ENCODE measurements at regions not wholly inside any gene's neighbourhood (a gene's known extent, or its start where the extent isn't known, plus 50 kb on each side); places are given as distances from the start of the nearest gene placed in this dataset.
A peak's percentile ranks its signal among the peaks of the same experiment; 100 is the strongest.

DNA sequence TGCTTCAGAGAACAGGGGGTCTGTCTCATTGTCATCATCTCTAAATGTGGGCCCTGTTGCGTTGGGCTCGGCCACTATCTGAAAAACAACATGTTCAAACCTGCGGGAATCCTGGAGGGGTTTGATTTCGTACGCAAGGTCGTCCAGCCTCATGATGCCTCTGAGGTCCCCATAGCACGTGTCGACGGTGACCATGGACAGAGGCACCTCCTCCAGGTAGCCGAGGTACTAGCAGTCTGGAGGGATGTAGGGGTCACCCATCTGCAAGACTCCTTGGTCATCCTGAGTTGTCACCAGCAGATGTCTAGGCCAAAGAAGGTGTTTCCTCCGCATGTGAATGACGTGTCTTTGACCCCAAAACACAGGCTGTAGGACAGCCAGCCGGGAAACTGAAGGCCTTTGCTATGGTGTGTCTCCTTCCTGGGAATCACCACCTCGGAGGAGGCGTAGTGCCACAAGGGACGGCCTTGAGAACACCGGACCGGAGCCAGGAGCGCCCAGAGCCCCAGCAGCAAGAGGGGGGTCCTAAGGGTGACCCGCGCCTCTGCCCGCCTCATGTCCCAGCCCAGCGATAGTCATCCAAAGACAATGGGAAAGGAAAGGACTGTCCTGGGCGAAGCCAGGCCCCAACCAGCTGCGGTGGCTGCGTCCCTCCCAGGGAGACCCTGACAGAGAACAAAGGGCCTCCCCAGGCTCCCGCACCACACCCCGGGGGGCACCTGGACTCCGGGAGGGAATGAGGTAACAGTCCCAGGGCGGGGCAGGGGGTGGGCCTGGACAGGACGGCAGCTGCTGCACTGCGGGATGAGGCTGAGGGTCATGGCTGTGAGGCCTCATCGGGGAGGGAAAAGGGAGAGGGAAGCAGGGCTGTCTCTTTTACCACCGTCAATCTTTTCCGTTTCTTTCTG lies 445.5 kb downstream of the TMEM121 start:
- H3K36me3 Mint-ChIP-seq (ENCODE audit: low read depth), result no peaks in the 10 kb centered on the region
- TF ChIP-seq, protein P1, sequence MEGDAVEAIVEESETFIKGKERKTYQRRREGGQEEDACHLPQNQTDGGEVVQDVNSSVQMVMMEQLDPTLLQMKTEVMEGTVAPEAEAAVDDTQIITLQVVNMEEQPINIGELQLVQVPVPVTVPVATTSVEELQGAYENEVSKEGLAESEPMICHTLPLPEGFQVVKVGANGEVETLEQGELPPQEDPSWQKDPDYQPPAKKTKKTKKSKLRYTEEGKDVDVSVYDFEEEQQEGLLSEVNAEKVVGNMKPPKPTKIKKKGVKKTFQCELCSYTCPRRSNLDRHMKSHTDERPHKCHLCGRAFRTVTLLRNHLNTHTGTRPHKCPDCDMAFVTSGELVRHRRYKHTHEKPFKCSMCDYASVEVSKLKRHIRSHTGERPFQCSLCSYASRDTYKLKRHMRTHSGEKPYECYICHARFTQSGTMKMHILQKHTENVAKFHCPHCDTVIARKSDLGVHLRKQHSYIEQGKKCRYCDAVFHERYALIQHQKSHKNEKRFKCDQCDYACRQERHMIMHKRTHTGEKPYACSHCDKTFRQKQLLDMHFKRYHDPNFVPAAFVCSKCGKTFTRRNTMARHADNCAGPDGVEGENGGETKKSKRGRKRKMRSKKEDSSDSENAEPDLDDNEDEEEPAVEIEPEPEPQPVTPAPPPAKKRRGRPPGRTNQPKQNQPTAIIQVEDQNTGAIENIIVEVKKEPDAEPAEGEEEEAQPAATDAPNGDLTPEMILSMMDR (IDR thresholded peaks at IDR 0.05), result no peak
- peaks cover 4% of the 10 kb centered on the region for H3K27me3 Mint-ChIP-seq
- no peak for DNase-seq
- intact Hi-C loops (cut with micrococcal nuclease), result no loop called here
- no peak overlapping the region for H3K27ac Mint-ChIP-seq
- no peak for ATAC-seq
- ChIA-PET CTCF (no interaction called here), POLR2A (no interaction called here)
- H3K4me1 Mint-ChIP-seq (ENCODE audit: low read depth), result peaks cover 15% of the 10 kb centered on the region
- H3K9me3 Mint-ChIP-seq, result no peaks in the 10 kb centered on the region
- no peak overlapping the region for H3K4me3 Mint-ChIP-seq

- DNase-seq (peak; percentile 95), ATAC-seq (peak; percentile 99)
- Mint-ChIP-seq H3K4me3 (no peak overlapping the region), H3K36me3 (ENCODE audit: low read depth) (no peaks in the 10 kb centered on the region), H3K4me1 (ENCODE audit: low read depth) (peaks cover 7% of the 10 kb centered on the region), H3K27me3 (peaks cover 4% of the 10 kb centered on the region), H3K9me3 (no peaks in the 10 kb centered on the region), H3K27ac (no peak overlapping the region)
- TF ChIP-seq, protein P1 (IDR thresholded peaks at IDR 0.05), result peak; percentile 88
- CTCF ChIA-PET, result interaction anchor here (0.8 to 4.2 kb wide), 14 partner anchors 9 to 70 kb away, joined by 3 to 27 read pairs (median 6); no protein-coding TSS in a partner anchor
- intact Hi-C loops (cut with micrococcal nuclease), result no loop called here
- POLR2A ChIA-PET, result interaction anchor here (1.0 to 1.3 kb wide), 2 partner anchors 25 to 30 kb away, joined by 3 to 4 read pairs; no protein-coding TSS in a partner anchor
Observed at GRCh38 chr14:105974902-105975301, 448.5 kb downstream of the TMEM121 start.

- DNase-seq, result no peak
- peaks cover 4% of the 10 kb centered on the region for H3K36me3 Mint-ChIP-seq (ENCODE audit: low read depth)
- CTCF ChIA-PET, result interaction anchor here (1.0 to 2.4 kb wide), 4 partner anchors 20 to 67 kb away, joined by 5 to 8 read pairs (median 6); no protein-coding TSS in a partner anchor
- peaks cover 4% of the 10 kb centered on the region for H3K27me3 Mint-ChIP-seq
- peaks cover 38% of the 10 kb centered on the region for H3K4me1 Mint-ChIP-seq (ENCODE audit: low read depth)
- no peak for ATAC-seq
- peaks cover 6% of the 10 kb centered on the region for H3K9me3 Mint-ChIP-seq
- no peak overlapping the region for H3K4me3 Mint-ChIP-seq
- no peak overlapping the region for H3K27ac Mint-ChIP-seq
- POLR2A ChIA-PET, result no interaction called here
- intact Hi-C loops (cut with micrococcal nuclease), result no loop called here
- TF ChIP-seq, protein P1 (IDR thresholded peaks at IDR 0.05), result no peak
Observed at GRCh38 chr14:105978618-105979295, 452.4 kb downstream of the TMEM121 start.

DNA sequence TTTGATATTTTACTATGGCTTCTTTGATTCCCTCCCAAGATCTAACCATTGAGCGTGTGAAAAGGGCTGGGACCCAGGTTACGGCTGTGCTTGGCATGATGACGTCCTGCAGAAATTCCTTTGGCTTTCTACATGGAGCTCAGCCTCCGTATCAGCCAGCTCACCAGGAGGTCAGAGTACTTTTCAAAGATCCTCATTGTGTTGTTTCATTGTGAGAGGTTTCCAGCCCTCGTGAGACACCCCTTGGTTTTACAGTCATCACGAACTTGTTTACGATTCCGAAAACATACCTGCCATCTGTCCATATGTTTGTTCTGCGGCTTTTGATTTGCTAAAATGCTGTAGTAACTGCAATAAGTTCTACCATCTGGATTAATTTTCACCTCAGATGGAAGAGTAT lies 453.1 kb downstream of the TMEM121 start:
- ChIA-PET POLR2A (no interaction called here), CTCF (interaction anchor here (1.0 to 2.4 kb wide), 5 partner anchors 19 to 66 kb away, joined by 4 to 8 read pairs (median 5); no protein-coding TSS in a partner anchor)
- H3K9me3 Mint-ChIP-seq, result peaks cover 6% of the 10 kb centered on the region
- H3K36me3 Mint-ChIP-seq (ENCODE audit: low read depth), result peaks cover 4% of the 10 kb centered on the region
- no peak overlapping the region for H3K27ac Mint-ChIP-seq
- peaks cover 42% of the 10 kb centered on the region for H3K4me1 Mint-ChIP-seq (ENCODE audit: low read depth)
- no peaks in the 10 kb centered on the region for H3K27me3 Mint-ChIP-seq
- no peak for DNase-seq
- intact Hi-C loops (cut with micrococcal nuclease), result no loop called here
- TF ChIP-seq, protein P1 (IDR thresholded peaks at IDR 0.05), result no peak
- no peak overlapping the region for H3K4me3 Mint-ChIP-seq
- no peak for ATAC-seq
